GM12878 (cell line): ENCODE measurements at regions not wholly inside any gene's neighbourhood (a gene's known extent, or its start where the extent isn't known, plus 50 kb on each side); places are given as distances from the start of the nearest gene placed in this dataset.

Source experiments
- CTCF ChIP-seq, 3 experiments: IDR thresholded peaks in 2 of 3; conservative IDR thresholded peaks in 1 of 3; 2 replicates each; pipeline ENCODE4 v1.5.1; 2011; ENCODE audit warnings: low read depth in 3 of 3, low read length in 3 of 3, mild to moderate bottlenecking in 3 of 3, control low read depth in 2 of 3, moderate library complexity in 2 of 3, inconsistent platforms in 1 of 3, mixed read lengths in 1 of 3; ENCODE audit not compliant: control insufficient read depth in 2 of 3, insufficient read depth in 1 of 3; ENCODE audit errors: extremely low read depth in 1 of 3
- ETV6 ChIP-seq, 2 experiments: fragments of 450-650 bp in 1 of 2; IDR thresholded peaks in 1 of 2; conservative IDR thresholded peaks in 1 of 2; 2 replicates each; pipeline ENCODE4 v1.6.1; 2014; ENCODE audit warnings: antibody characterized with exemption in 1 of 2, borderline replicate concordance in 1 of 2, low read depth in 1 of 2, mild to moderate bottlenecking in 1 of 2, moderate library complexity in 1 of 2
- HCFC1 ChIP-seq: fragments of 150-350 bp; IDR thresholded peaks from 2 replicates; pipeline ENCODE4 v1.6.1; 2014; ENCODE audit warnings: low read length
- MEF2A ChIP-seq: IDR thresholded peaks from 2 replicates; pipeline ENCODE4 v1.6.1; 2011; ENCODE audit warnings: low read depth, mild to moderate bottlenecking, low read length, moderate library complexity; ENCODE audit not compliant: insufficient read depth
- MXI1 ChIP-seq: fragments of 150-350 bp; IDR thresholded peaks from 2 replicates; pipeline ENCODE4 v1.6.1; 2011; ENCODE audit warnings: low read depth, mild to moderate bottlenecking, inconsistent platforms, low read length, improper control_type of control experiment
- SPI1 ChIP-seq: IDR thresholded peaks from 2 replicates; pipeline ENCODE4 v1.6.1; 2011; ENCODE audit warnings: low read depth, mild to moderate bottlenecking, low read length, moderate library complexity, borderline replicate concordance; ENCODE audit not compliant: insufficient read depth
- USF1 ChIP-seq: IDR thresholded peaks from 2 replicates; pipeline ENCODE4 v1.6.1; 2011; ENCODE audit warnings: borderline replicate concordance, low read depth, mild to moderate bottlenecking, moderate library complexity, mixed read lengths, low read length; ENCODE audit not compliant: insufficient read depth; ENCODE audit errors: extremely low read length

- TF ChIP-seq ETV6 (conservative IDR thresholded peaks at IDR 0.05 in 1 of 2, IDR thresholded peaks at IDR 0.05 in 1 of 2; ENCODE audit: borderline replicate concordance in 1 of 2, low read depth in 1 of 2), result no peak
- TF ChIP-seq MEF2A, result no peak
- TF ChIP-seq CTCF (IDR thresholded peaks at IDR 0.05 in 2 of 3, conservative IDR thresholded peaks at IDR 0.05 in 1 of 3; ENCODE audit: control insufficient read depth in 2 of 3, extremely low read depth in 1 of 3, insufficient read depth in 1 of 3, low read depth in 3 of 3, low read length in 3 of 3), result no peak
- no peak for TF ChIP-seq HCFC1
- TF ChIP-seq SPI1, result no peak
- TF ChIP-seq MXI1, result no peak
- no peak for TF ChIP-seq USF1
Measured at GRCh38 chr2:200064879-200065278, 109.5 kb downstream of the MAIP1 start.
